ENCODE measurements at regions not wholly inside any gene's neighbourhood (a gene's known extent, or its start where the extent isn't known, plus 50 kb on each side); places are given as distances from the start of the nearest gene placed in this dataset.

- ChIA-PET POLR2A (no interaction called here), CTCF (no interaction called here)
- TF ChIP-seq, protein P1, sequence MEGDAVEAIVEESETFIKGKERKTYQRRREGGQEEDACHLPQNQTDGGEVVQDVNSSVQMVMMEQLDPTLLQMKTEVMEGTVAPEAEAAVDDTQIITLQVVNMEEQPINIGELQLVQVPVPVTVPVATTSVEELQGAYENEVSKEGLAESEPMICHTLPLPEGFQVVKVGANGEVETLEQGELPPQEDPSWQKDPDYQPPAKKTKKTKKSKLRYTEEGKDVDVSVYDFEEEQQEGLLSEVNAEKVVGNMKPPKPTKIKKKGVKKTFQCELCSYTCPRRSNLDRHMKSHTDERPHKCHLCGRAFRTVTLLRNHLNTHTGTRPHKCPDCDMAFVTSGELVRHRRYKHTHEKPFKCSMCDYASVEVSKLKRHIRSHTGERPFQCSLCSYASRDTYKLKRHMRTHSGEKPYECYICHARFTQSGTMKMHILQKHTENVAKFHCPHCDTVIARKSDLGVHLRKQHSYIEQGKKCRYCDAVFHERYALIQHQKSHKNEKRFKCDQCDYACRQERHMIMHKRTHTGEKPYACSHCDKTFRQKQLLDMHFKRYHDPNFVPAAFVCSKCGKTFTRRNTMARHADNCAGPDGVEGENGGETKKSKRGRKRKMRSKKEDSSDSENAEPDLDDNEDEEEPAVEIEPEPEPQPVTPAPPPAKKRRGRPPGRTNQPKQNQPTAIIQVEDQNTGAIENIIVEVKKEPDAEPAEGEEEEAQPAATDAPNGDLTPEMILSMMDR (IDR thresholded peaks at IDR 0.05; ENCODE audit: control extremely low read depth, extremely low read depth, low read depth, missing control alignments) = no peak
- no peak for DNase-seq (ENCODE audit: extremely low spot score)
Observed at GRCh38 chr2:11097854-11098387, 57.3 kb upstream of the SLC66A3 start.

DNA sequence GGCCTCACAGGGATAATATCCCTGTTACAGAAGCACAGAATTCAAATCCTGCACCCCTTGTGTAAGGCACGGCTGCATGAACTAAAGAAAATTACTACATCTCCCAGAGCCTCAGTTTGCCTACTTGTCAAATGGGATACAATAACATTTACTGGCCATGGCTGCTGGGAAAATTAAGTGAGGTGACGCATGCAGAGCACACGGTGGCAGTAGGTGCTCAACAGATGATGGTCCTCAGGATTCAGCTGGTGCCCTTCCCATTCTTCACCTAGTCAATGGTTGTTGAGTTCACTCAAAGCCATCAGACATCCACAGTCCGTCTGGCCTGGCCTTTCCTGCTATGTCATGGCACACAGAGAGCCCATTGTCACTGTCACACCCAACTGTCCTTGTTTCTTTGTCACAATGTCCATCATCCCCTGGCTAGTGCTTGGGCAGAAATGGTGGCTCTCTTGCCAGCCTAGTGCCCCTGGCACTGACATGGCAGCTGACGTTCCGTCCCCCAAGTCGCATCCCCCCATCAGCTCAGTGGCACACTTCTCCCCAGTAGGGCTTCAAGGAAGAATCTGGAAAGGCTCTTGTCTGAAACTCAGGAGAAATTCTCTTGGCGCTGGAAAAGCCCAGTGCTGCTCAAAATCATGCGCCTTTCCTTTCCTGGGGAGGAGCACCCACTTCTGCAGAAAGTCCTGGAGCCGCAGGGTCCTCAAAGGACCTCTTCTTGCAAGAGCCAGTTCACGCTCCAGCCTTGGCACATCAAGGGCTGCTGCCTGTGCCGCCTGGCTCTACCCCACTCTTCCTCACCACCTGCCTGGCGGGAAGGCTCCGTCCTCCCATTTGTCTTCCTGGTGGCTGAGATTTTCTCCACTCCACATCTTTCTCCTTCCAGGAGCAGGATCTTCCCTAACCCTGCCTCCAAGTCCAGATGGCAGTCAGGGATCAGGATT, 55.9 kb upstream of the SLC66A3 start:
- ChIA-PET POLR2A (no interaction called here), CTCF (interaction anchor here (0.6 kb wide), 1 partner anchor 26 kb away, joined by 3 read pairs; no protein-coding TSS in a partner anchor)
- no peak for DNase-seq (ENCODE audit: extremely low spot score)
- TF ChIP-seq, protein P1 (IDR thresholded peaks at IDR 0.05; ENCODE audit: control extremely low read depth, extremely low read depth, low read depth, missing control alignments) = peak; percentile 10

DNA sequence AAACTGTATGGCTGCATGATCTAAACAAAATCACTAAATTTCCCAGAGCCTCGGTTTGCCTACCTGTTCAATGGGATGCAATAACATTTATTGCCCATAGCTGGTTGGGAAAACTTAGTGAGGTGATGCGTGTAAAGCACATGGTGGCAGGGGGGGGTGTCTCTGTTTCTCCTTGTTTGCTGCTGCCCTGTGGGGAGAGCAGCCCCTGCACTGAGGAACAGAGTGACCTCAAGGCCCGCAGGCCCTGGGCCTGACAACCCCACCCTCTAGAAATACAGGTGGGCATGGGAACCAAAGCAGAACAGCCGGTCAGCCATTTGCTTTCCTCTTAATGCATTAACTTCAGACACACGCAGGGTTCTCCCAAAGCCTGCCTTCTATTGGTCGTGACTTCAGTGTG, 55.1 kb upstream of the SLC66A3 start:
- DNase-seq (ENCODE audit: extremely low spot score) = no peak
- ChIA-PET CTCF (no interaction called here), POLR2A (no interaction called here)
- TF ChIP-seq, protein P1 (IDR thresholded peaks at IDR 0.05; ENCODE audit: control extremely low read depth, extremely low read depth, low read depth, missing control alignments) = no peak

GRCh38 chr2:11100976-11101375, 54.3 kb upstream of the SLC66A3 start:
- ChIA-PET CTCF (no interaction called here), POLR2A (no interaction called here)
- no peak for DNase-seq (ENCODE audit: extremely low spot score)
- TF ChIP-seq, protein P1 (IDR thresholded peaks at IDR 0.05; ENCODE audit: control extremely low read depth, extremely low read depth, low read depth, missing control alignments) = no peak

DNA sequence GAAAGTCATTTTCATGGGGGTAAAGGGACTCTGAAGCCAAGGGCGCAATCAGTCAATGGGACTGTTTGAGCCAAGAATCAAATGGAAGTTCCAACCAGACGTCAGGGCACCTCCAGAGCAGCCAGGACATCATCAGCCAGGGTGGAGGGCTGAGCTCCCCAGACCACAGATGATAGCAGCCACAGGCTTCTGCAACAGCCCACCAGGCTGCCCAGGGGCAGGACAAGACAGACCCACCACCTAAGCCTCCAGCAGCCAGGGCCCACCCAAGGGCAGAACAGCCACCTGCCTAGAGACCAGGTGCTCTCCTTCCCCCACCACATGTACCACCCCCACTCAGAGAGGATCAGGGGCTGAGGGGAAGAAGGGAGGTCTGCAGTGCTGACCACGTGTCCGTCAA, 53.8 kb upstream of the SLC66A3 start:
- DNase-seq (ENCODE audit: extremely low spot score) = no peak
- ChIA-PET POLR2A (no interaction called here), CTCF (interaction anchor here (1.2 kb wide), 1 partner anchor 481 kb away, joined by 3 read pairs; no protein-coding TSS in a partner anchor)
- TF ChIP-seq, protein P1 (IDR thresholded peaks at IDR 0.05; ENCODE audit: control extremely low read depth, extremely low read depth, low read depth, missing control alignments) = no peak

DNA sequence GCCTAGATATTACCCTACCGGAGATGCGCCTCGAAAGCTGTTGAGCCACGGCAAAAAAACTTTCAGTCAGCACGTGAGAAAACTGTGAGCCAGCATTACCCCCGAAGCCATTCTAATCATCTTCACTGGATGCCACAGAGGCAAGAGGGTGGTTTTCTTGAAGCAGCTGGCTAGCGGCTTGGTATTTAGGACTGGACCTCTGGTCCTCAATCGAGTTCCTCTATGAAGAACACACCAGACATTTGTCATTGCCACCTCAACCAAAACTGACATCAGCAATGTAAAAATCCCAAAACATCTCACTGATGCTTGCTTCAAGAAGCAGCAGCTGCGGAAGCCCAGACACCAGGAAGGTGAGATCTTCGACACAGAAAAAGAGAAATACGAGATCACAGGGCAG, 52.8 kb upstream of the SLC66A3 start:
- TF ChIP-seq, protein P1 (IDR thresholded peaks at IDR 0.05; ENCODE audit: control extremely low read depth, extremely low read depth, low read depth, missing control alignments) = no peak
- no peak for DNase-seq (ENCODE audit: extremely low spot score)
- ChIA-PET CTCF (interaction anchor here (0.8 to 1.2 kb wide), 2 partner anchors 30 to 480 kb away, joined by 3 read pairs; a partner anchor contains a TSS), POLR2A (no interaction called here)

All from GM10248 (cell line).